SK-N-SH (cell line): ENCODE measurements at regions not wholly inside any gene's neighbourhood (a gene's known extent, or its start where the extent isn't known, plus 50 kb on each side); places are given as distances from the start of the nearest gene placed in this dataset.

Experiments
- CTCF ChIA-PET: fragments of 300-600, 350-600 bp; formaldehyde crosslinking; extraction: SDS; loops from one replicate; lab custom pipeline; 2021; lab: Yijun Ruan, JAX
- POLR2A ChIA-PET: fragments of 350-600 bp; sonication (Branson Sonifier 250); formaldehyde crosslinking; extraction: SDS; loops from one replicate; lab custom pipeline; 2020; ENCODE audit warnings: antibody characterized with exemption, inconsistent platforms; lab: Yijun Ruan, JAX
- DNase-seq: peaks from one replicate; pipeline ENCODE4 v3.0.0; 2012
- H2AFZ ChIP-seq: fragments of 200-600 bp; sonication (generic); 2 replicates; pipeline ENCODE4 v1.8.1; 2016; ENCODE audit warnings: antibody characterized with exemption, mild to moderate bottlenecking, low read depth
- H3F3A ChIP-seq: fragments of 200-600 bp; sonication (generic); replicated peaks from 2 replicates; pipeline ENCODE3; 2016; ENCODE audit warnings: antibody characterized with exemption, mild to moderate bottlenecking; ENCODE audit not compliant: insufficient read depth
- H3K27ac ChIP-seq, 2 experiments: fragments of 200-500 bp in 1 of 2; fragments of 200-600 bp in 1 of 2; sonication (Bioruptor generic) in 1 of 2; sonication (generic), shearing (Covaris generic) in 1 of 2; 2 replicates each; pipeline versions ENCODE4 v1.5.1 to v1.6.1; 2014 to 2016; ENCODE audit warnings: low read depth in 2 of 2, inconsistent platforms in 1 of 2, low read length in 1 of 2, mild to moderate bottlenecking in 1 of 2, mixed read lengths in 1 of 2
- H3K27me3 ChIP-seq: fragments of 200-600 bp; sonication (generic), shearing (Covaris generic); 2 replicates; pipeline ENCODE4 v1.6.1; 2016; ENCODE audit warnings: mixed run types; ENCODE audit not compliant: insufficient read depth
- H3K36me3 ChIP-seq, 2 experiments: fragments of 200-500 bp in 1 of 2; fragments of 200-600 bp in 1 of 2; sonication (Bioruptor generic) in 1 of 2; sonication (generic) in 1 of 2; replicated peaks in 1 of 2; 2 replicates each; pipeline versions ENCODE3 to v1.5.1; 2014 to 2016; ENCODE audit warnings: low read length in 1 of 2, mild to moderate bottlenecking in 1 of 2; ENCODE audit not compliant: insufficient read depth in 2 of 2, control insufficient read depth in 1 of 2
- H3K4me1 ChIP-seq, 2 experiments: fragments of 200-500 bp in 1 of 2; fragments of 200-600 bp in 1 of 2; sonication (Bioruptor generic) in 1 of 2; sonication (generic), shearing (Covaris generic) in 1 of 2; 2 replicates each; pipeline versions ENCODE4 v1.5.1 to v1.6.1; 2014 to 2016; ENCODE audit warnings: low read depth in 1 of 2, low read length in 1 of 2, mixed run types in 1 of 2; ENCODE audit not compliant: insufficient read depth in 2 of 2, control insufficient read depth in 1 of 2
- H3K4me2 ChIP-seq: fragments of 200-600 bp; sonication (generic), shearing (Covaris generic); 2 replicates; pipeline ENCODE4 v1.6.1; 2017; ENCODE audit warnings: mixed run types
- H3K4me3 ChIP-seq, 2 experiments: fragments of 200-500 bp in 1 of 2; fragments of 200-600 bp in 1 of 2; sonication (Bioruptor generic) in 1 of 2; sonication (generic), shearing (Covaris generic) in 1 of 2; 2 replicates each; pipeline versions ENCODE4 v1.5.1 to v1.8.1; 2014 to 2016; ENCODE audit warnings: low read depth in 2 of 2, inconsistent platforms in 1 of 2, low read length in 1 of 2, mild to moderate bottlenecking in 1 of 2, mixed read lengths in 1 of 2, moderate library complexity in 1 of 2
- H3K79me2 ChIP-seq: fragments of 200-600 bp; sonication (generic); 2 replicates; pipeline ENCODE4 v1.8.1; 2017; ENCODE audit warnings: mild to moderate bottlenecking; ENCODE audit not compliant: insufficient read depth
- H3K9ac ChIP-seq: fragments of 200-600 bp; sonication (generic); 2 replicates; pipeline ENCODE4 v1.6.1; 2017; ENCODE audit warnings: mixed run types
- H3K9me2 ChIP-seq: fragments of 200-600 bp; sonication (generic); 2 replicates; pipeline ENCODE4 v1.6.1; 2017; ENCODE audit warnings: mixed run types
- H3K9me3 ChIP-seq: fragments of 200-600 bp; sonication (generic); 2 replicates; pipeline ENCODE4 v1.6.1; 2017; ENCODE audit warnings: mixed run types, mild to moderate bottlenecking, moderate library complexity
- H4K20me1 ChIP-seq: fragments of 200-600 bp; sonication (generic); 2 replicates; pipeline ENCODE4 v1.6.1; 2017; ENCODE audit warnings: mild to moderate bottlenecking, mixed run types; ENCODE audit not compliant: insufficient read depth
- CHD2 ChIP-seq: fragments of 150-350 bp; IDR thresholded peaks from 2 replicates; pipeline ENCODE4 v1.6.1; 2018; ENCODE audit warnings: low read length; ENCODE audit not compliant: partially characterized antibody
- ELF1 ChIP-seq: IDR thresholded peaks from 2 replicates; pipeline ENCODE4 v1.4.0; 2012
- EP300 ChIP-seq, 2 experiments: IDR thresholded peaks; 2 replicates each; pipeline versions ENCODE4 v1.4.0 to v1.6.1; 2012; ENCODE audit warnings: borderline replicate concordance in 1 of 2, low read depth in 1 of 2, low read length in 1 of 2
- EZH2phosphoT487 ChIP-seq: fragments of 200-600 bp; sonication (generic); IDR thresholded peaks from 2 replicates; pipeline ENCODE4 v1.6.1; 2017; ENCODE audit warnings: low read depth, mixed run types, mild to moderate bottlenecking, antibody characterized with exemption, moderate library complexity, borderline replicate concordance
- FOSL2 ChIP-seq: IDR thresholded peaks from 2 replicates; pipeline ENCODE4 v1.4.0; 2012; ENCODE audit warnings: low read depth, mild to moderate bottlenecking, moderate library complexity, borderline replicate concordance
- FOXM1 ChIP-seq: IDR thresholded peaks from 2 replicates; pipeline ENCODE4 v1.4.0; 2012; ENCODE audit warnings: low read depth, mild to moderate bottlenecking
- GATA2 ChIP-seq: sonication (generic); formaldehyde crosslinking; IDR thresholded peaks from 2 replicates; pipeline ENCODE4 v1.5.0; 2020; ENCODE audit warnings: mild to moderate bottlenecking, missing genetic modification reagents
- MEF2A ChIP-seq: IDR thresholded peaks from 2 replicates; pipeline ENCODE4 v1.4.0; 2012; ENCODE audit warnings: low read depth, borderline replicate concordance
- NRF1 ChIP-seq: IDR thresholded peaks from 2 replicates; pipeline ENCODE4 v1.6.1; 2012; ENCODE audit warnings: low read depth, mild to moderate bottlenecking, low read length
- POLR2AphosphoS5 ChIP-seq: IDR thresholded peaks from 2 replicates; pipeline ENCODE4 v1.6.1; 2012; ENCODE audit warnings: low read depth, low read length
- RCOR1 ChIP-seq: fragments of 150-350 bp; IDR thresholded peaks from 2 replicates; pipeline ENCODE4 v1.6.1; 2017; ENCODE audit warnings: antibody characterized with exemption, low read length
- RFX5 ChIP-seq: IDR thresholded peaks from 2 replicates; pipeline ENCODE4 v1.6.1; 2012; ENCODE audit warnings: mild to moderate bottlenecking, improper control_type of control experiment, low read length
- SIN3A ChIP-seq: IDR thresholded peaks from 2 replicates; pipeline ENCODE4 v1.6.1; 2012; ENCODE audit warnings: low read depth, mild to moderate bottlenecking, low read length, moderate library complexity, borderline replicate concordance
- TAF1 ChIP-seq: IDR thresholded peaks from 2 replicates; pipeline ENCODE4 v1.6.1; 2012; ENCODE audit warnings: low read depth, mild to moderate bottlenecking, low read length, moderate library complexity, borderline replicate concordance
- TCF12 ChIP-seq: IDR thresholded peaks from 2 replicates; pipeline ENCODE4 v1.4.0; 2012
- YY1 ChIP-seq: IDR thresholded peaks from 2 replicates; pipeline ENCODE4 v1.4.0; 2012; ENCODE audit warnings: low read depth, mild to moderate bottlenecking
- WGBS: methylation state at CpG from one replicate; pipeline ENCODE4 v1.1.6; 2017; ENCODE audit warnings: low lambda C conversion rate; 5-methylcytosine and 5-hydroxymethylcytosine counted together
- TF ChIP-seq, protein P1 (sequence below): fragments of 150-350 bp; IDR thresholded peaks from 2 replicates; pipeline ENCODE4 v1.6.1; 2017; ENCODE audit warnings: antibody characterized with exemption, low read length, low read depth, borderline replicate concordance
- TF ChIP-seq, protein P2 (sequence below): IDR thresholded peaks from 2 replicates; pipeline ENCODE4 v1.4.0; 2012; ENCODE audit warnings: low read depth
- TF ChIP-seq, protein P3 (sequence below): IDR thresholded peaks from 2 replicates; pipeline ENCODE4; 2012

DNA sequence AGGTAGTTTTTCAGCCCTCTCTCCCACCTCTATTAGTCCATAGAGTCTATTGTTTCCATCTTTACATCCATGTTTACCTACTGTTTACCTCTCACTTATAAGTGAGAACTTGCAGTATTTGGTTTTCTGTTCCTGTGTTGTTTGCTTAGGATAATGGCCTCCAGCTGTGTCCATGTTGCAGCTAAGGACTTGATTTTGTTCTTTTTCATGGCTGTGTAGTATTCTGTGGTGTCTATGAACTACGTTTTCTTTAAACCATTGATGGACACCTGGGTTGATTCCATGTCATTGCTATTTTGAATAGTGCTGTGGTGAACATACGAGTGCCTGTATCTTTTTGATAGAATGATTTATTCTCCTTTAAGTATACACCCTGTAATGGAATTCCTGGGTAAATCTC lies 292.4 kb downstream of the PHF14 start:
- no peak for TF ChIP-seq FOSL2
- no peak for TF ChIP-seq MEF2A
- no peak for TF ChIP-seq YY1
- no peak for TF ChIP-seq CHD2
- TF ChIP-seq EP300 (IDR thresholded peaks at IDR 0.05; ENCODE audit: borderline replicate concordance in 1 of 2, low read depth in 1 of 2, low read length in 1 of 2), result no peak
- TF ChIP-seq ELF1, result no peak
- TF ChIP-seq GATA2 (CRISPR knock-in tag), result no peak
- TF ChIP-seq SIN3A, result no peak
- TF ChIP-seq, protein P1, sequence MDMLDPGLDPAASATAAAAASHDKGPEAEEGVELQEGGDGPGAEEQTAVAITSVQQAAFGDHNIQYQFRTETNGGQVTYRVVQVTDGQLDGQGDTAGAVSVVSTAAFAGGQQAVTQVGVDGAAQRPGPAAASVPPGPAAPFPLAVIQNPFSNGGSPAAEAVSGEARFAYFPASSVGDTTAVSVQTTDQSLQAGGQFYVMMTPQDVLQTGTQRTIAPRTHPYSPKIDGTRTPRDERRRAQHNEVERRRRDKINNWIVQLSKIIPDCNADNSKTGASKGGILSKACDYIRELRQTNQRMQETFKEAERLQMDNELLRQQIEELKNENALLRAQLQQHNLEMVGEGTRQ, result no peak
- TF ChIP-seq TCF12, result no peak
- no peak for TF ChIP-seq POLR2AphosphoS5
- Histone ChIP-seq H3K9ac (no peak overlapping the region), H3K9me2 (no peaks in the 10 kb centered on the region), H3F3A (peaks cover 5% of the 10 kb centered on the region), H3K4me1 (peaks cover 0 to 2% of the 10 kb centered on the region in 2 experiments; a peak in 1 of 4 replicates), H3K79me2 (no peaks in the 10 kb centered on the region), H4K20me1 (no peaks in the 10 kb centered on the region), H3K9me3 (no peaks in the 10 kb centered on the region), H3K4me2 (no peak overlapping the region), H3K4me3 (no peak overlapping the region), H3K27ac (no peak overlapping the region), H3K36me3 (no peaks in the 10 kb centered on the region), H2AFZ (no peak overlapping the region), H3K27me3 (no peaks in the 10 kb centered on the region)
- ChIA-PET CTCF (interaction anchor here (1.3 kb wide), 1 partner anchor 15 kb away, joined by 3 read pairs; no protein-coding TSS in a partner anchor), POLR2A (no interaction called here)
- DNase-seq, result no peak
- WGBS, result 16% methylated on average over 2 of the region's 2 CpGs

DNA sequence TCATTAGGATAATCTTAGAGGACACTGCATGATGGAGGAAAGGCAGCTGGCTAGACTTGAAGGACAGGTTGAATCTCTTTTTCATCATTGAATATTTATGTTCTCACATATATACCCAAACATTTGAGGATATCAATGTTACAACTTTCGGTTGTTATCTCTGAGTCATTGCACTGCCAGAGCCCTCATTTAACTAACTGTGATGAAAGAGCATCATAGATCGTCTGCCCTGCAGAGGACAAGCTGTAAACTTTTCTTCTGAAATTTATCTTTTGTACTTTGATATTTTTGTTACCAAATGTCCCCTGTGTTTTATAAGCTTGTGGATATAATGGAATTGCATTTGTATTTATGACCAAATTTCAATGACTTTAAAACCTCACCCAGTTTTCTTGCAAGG lies 298.7 kb downstream of the PHF14 start:
- Histone ChIP-seq H3K4me1 (no peaks in the 10 kb centered on the region), H2AFZ (no peak overlapping the region), H3F3A (no peaks in the 10 kb centered on the region), H3K4me2 (no peak overlapping the region), H3K36me3 (no peaks in the 10 kb centered on the region), H3K9me3 (no peaks in the 10 kb centered on the region), H3K9me2 (no peaks in the 10 kb centered on the region)
- no peak for DNase-seq
- WGBS, result 29% methylated on average over 2 of the region's 2 CpGs
- TF ChIP-seq TAF1 (no peak), RCOR1 (no peak), EZH2phosphoT487 (no peak), FOXM1 (no peak), EP300 (IDR thresholded peaks at IDR 0.05; ENCODE audit: borderline replicate concordance in 1 of 2, low read depth in 1 of 2, low read length in 1 of 2) (no peak), NRF1 (no peak), POLR2AphosphoS5 (no peak), FOSL2 (no peak), RFX5 (no peak)
- TF ChIP-seq, protein P2, sequence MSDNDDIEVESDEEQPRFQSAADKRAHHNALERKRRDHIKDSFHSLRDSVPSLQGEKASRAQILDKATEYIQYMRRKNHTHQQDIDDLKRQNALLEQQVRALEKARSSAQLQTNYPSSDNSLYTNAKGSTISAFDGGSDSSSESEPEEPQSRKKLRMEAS, result no peak
- TF ChIP-seq, protein P3, sequence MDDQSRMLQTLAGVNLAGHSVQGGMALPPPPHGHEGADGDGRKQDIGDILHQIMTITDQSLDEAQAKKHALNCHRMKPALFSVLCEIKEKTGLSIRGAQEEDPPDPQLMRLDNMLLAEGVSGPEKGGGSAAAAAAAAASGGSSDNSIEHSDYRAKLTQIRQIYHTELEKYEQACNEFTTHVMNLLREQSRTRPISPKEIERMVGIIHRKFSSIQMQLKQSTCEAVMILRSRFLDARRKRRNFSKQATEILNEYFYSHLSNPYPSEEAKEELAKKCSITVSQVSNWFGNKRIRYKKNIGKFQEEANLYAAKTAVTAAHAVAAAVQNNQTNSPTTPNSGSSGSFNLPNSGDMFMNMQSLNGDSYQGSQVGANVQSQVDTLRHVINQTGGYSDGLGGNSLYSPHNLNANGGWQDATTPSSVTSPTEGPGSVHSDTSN, result no peak
- TF ChIP-seq, protein P1, result no peak
- TF ChIP-seq, all 33 proteins: peak for 0
- POLR2A ChIA-PET, result no interaction called here
- Histone ChIP-seq H3K9ac (no peak overlapping the region), H4K20me1 (no peaks in the 10 kb centered on the region), H3K79me2 (no peaks in the 10 kb centered on the region), H3K4me3 (no peak overlapping the region), H3K27me3 (no peaks in the 10 kb centered on the region), H3K27ac (no peak overlapping the region)
- CTCF ChIA-PET, result interaction anchor here (0.6 kb wide), 1 partner anchor 1645 kb away, joined by 3 read pairs; no protein-coding TSS in a partner anchor
